Forelimb muscle (tissue), 1 donor: ENCODE measurements at regions not wholly inside any gene's neighbourhood (a gene's known extent, or its start where the extent isn't known, plus 50 kb on each side); places are given as distances from the start of the nearest gene placed in this dataset.
A peak's percentile ranks its signal among the peaks of the same experiment; 100 is the strongest.

Source experiments
- DNase-seq: peaks from one replicate; pipeline ENCODE4 v3.0.0-alpha.2; 2013; ENCODE audit warnings: low read depth

- no peak for DNase-seq
Observed at GRCh38 chr7:85586091-85586490, 399.2 kb upstream of the SEMA3D start.

DNA sequence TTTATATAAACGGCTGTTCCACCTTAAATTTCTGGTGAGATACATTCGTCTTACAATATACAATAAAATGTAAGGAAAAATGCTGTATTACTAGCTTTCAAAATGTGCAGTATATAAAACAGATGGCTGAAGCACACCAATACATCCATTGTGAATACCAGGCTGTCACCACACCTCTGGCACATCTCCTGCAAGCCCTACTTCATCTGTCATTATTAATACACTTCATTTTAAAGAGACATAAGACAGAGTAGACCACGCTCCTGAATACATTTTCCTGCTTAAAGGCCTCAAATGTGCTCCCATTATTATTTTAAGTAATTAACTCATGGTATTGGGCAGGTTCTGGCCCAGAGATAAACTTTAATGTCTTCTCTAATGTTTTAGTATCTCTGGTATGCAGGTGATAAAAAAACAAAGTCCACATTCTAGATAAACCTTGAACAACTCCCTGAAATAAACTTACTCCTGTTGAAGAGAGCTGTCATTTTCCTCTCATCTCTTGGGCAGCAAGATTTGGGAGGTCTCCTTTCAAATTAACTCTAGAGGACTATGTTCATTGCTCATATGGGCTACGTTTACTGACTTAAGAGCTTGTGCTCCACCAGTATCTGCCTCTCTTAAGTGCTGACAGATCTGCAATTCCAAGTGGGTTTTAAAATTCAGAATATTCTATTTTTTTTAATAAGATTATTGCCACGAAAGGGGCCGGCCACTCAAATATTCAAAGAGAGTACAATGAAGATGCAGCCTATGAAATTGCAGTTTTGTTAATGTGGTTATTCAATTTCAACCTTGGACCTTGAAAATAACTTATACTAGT lies 396.5 kb upstream of the SEMA3D start:
- no peak for DNase-seq

DNA sequence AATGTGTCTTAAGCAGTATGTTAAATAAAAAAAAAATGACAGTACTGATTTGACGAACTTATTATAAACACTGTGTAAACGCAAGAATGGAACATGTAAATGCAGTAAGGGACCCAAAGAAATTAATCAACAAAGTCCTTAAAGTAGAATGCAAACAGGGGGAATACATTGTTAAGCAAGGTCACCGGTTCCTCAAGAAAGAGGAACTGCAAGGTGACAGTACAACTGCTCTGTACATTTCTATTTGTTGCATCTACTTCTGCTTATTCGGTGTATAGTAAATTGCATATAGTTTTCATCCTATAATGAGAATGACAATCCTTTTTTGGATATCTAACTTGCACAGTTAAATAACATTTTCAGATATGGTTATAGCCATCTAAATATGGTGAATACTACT lies 387.0 kb upstream of the SEMA3D start:
- no peak for DNase-seq

DNA sequence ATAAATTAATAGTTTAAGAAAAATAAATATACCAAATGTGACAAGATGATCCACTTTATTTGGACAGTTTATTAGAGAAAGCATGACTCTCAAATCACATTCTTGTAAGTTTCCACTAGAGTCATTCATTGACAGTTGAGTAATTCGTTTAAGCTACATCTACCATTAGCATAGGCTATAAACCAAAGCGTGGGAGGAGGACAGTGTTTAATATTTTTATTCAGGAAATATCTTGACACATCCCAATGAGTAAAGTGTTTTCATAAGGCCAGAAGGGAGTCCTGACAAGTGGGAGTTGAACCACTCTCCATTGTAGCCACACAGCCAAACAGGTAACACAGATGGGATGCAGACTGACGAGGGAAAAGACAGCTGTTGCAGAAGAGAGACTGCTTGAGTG lies 386.5 kb upstream of the SEMA3D start:
- no peak for DNase-seq

DNA sequence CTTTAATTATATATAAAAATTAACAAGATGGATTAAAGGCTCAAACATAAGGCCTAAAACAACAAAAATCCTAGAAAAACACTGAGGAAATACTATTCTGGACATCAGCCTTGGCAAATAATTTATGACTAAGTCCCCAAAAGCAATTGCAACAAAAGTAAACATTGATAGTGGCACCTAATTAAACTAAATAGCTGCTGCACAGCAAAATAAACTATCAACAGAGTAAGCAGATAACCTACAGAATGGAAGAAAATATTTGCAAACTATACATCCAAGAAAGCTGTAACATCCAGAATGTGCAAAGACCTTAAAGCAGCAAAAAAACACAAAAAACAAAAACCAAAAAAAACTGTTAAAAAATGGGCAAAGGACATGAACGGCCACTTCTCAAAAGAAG lies 384.0 kb upstream of the SEMA3D start:
- DNase-seq, result no peak

- no peak for DNase-seq
Observed at GRCh38 chr7:85567983-85568382, 381.1 kb upstream of the SEMA3D start.

GRCh38 chr7:85566095-85566794 lies 379.4 kb upstream of the SEMA3D start:
- no peak for DNase-seq

GRCh38 chr7:85565276-85565675 lies 378.4 kb upstream of the SEMA3D start:
- DNase-seq, result peak; percentile 31

DNA sequence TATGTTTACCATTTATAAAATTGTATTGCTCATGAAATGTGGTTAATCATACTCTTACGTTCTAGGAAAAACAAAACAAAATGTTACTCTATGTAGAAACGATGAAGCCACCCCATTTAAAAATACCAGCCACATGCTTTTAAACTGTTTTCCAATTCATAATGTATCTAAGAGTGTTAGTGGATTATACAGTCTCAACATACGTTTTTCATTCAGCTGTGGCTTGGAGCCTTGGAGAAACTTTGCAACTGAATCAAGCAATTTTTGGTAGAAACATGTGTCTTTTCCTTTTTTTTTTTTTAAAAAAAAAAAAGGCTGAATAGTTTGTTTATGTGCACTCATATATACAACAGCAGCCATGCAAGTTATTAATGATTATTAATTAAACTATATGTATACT lies 378.0 kb upstream of the SEMA3D start:
- peak; percentile 38 for DNase-seq

GRCh38 chr7:85561706-85562105 lies 374.9 kb upstream of the SEMA3D start:
- DNase-seq, result no peak

DNA sequence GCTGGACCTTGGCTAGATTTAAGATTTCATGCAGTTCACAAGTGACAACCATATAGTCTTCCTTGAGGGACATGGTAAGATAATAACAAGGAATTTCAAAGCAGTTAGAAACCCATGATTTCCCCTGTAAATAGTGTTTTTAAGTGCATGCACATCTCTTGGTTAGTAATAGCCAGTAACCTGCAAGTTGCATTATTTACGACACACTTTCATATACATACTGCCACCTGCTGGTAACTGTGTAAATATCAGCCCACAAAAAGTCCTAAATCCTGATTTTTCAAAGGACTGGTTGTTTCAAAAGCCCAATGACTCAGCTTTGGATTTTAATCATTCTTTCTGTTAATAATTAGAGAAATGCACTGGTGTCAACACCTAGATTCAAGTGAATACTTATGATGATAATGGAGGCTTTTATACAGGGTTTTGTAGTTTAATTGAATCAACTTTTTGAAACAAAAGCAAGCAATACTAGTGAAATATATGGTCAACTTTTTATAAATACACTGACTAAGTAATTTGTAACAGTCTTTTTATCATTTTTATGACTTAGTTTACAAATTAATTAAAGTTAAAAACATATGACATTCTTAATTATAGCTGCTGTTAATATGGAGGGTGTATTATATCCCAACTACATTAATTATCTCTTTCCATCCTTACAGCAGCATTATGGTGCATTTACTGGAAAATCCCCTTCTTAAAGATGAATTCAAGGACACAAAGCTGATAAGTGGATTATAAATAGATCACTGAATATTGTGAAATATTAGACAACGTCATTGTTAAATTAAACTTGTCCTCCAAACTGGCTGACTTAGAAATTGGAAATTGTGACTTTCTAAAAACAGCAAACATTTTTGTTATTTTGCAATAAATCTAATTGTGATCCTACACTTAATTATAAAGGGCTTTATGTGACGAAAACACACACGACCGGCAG lies 367.7 kb upstream of the SEMA3D start:
- DNase-seq, result peak; percentile 52

GRCh38 chr7:85535974-85536729 lies 349.3 kb upstream of the SEMA3D start:
- no peak for DNase-seq

- no peak for DNase-seq
Observed at GRCh38 chr7:85529831-85530230, 343.0 kb upstream of the SEMA3D start.

GRCh38 chr7:85529201-85529600 lies 342.3 kb upstream of the SEMA3D start:
- no peak for DNase-seq

GRCh38 chr7:85528581-85528980 lies 341.7 kb upstream of the SEMA3D start:
- DNase-seq, result no peak

DNA sequence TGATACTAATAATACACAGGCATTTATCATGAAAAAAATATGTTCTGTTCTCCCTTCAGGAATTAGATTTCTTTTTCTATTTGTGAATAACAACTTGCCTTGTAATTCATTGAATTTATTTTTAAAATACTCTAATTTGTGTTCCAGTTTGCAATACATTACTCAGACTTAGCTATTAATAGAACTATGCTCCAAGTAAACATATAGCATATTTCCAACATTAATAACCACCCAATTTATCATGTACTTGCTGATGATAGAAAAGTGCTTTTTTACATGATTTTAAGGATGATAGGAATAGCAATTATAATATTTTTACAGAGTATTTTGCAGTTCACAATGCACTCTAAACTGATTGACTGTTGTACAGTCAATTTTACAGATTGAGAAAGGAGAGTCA lies 338.8 kb upstream of the SEMA3D start:
- DNase-seq, result no peak

DNA sequence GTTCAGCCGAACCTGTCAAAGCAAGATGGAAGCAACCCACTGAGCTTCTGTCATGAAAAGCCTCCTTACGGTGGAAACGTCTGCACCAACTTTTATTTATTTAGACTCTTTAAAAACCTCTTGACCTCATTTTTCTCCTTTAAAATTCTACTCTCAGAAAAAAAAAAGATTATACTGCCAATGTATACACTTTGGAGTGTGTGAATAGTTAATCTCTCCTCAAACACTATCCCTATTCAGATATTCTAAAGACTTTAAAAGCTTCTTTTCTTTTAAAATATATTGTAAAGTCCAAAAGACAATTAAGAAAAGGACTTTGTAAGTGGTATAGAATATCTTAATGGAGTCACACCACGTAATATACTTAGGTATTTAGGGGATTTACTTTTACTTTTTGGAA lies 335.2 kb upstream of the SEMA3D start:
- no peak for DNase-seq

- no peak for DNase-seq
Observed at GRCh38 chr7:85521108-85521694, 334.3 kb upstream of the SEMA3D start.

- no peak for DNase-seq
Observed at GRCh38 chr7:85520175-85520574, 333.3 kb upstream of the SEMA3D start.

DNA sequence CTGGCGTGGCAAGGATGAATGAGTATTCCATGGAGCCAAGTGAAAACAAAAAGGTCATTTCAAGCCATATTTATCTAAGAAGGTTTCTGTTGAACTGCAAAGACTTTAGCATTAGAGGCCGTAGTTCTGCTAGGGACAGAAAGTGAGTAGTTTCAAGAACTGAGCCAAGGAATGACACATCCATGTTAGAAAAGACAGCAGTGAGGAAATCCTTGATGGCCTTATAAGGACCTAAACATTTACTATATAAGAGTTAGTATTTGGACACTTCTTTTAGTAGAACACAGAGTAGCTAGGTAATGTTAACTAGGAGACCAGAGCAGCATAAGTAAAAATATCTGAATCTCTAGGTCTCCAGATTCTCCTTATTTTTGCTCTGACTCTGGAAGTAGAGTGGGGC lies 329.8 kb upstream of the SEMA3D start:
- DNase-seq, result no peak

DNA sequence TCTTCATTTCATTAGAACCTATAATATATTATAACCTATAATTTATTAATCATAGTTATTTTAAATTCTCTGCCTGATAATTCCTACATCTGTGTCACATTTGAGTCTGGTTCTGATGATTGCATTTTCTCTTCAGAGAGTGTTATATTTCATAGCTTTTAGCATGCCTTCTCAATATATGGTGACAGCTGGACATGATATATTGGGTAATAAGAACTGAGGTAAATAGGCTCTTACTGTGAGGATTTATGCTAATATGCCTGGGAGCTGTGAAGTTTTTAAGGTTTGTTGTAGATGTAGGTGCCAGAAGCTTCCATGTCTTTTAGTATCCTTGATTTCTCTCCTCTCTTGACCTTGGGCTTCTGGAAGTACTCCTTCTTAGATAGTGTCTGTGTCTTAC lies 325.9 kb upstream of the SEMA3D start:
- no peak for DNase-seq
